ENCODE measurements at regions not wholly inside any gene's neighbourhood (a gene's known extent, or its start where the extent isn't known, plus 50 kb on each side); places are given as distances from the start of the nearest gene placed in this dataset.
"Not testable (repeated sequence)": the region's sequence is repeated elsewhere in the genome, so short reads cannot be mapped to it uniquely, and the experiment has no call there.

DNA sequence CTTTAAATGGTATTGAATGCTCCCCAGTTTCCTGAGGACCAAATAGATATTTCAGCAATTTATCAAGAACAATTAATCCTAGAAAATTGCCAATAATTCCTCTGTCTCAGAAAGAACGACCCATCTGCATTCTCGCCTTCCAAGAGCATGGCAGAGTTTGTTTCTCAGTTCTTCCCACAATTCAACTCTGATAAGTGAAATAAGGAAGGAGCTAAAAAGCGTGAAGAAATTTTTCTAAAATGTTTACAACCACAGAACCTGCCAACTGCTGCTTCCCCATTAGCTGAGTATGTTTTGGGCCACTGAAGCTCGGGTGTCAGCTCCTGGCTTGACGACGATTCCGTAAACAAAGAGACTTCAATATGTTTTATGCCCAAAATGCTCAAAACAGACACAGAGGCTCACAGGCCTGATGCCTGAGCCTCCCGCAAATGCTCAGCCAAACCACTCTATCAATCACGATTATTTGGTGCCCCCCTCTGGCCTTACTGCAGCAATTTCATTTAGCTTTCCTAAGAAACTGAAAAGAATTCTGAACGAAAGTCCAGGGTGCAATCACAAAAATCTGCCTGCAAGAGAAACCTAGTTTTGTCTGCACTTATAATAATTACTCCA is 259.2 kb upstream of the CCDC54 start:
- DNase-seq: peak; percentile 67

DNA sequence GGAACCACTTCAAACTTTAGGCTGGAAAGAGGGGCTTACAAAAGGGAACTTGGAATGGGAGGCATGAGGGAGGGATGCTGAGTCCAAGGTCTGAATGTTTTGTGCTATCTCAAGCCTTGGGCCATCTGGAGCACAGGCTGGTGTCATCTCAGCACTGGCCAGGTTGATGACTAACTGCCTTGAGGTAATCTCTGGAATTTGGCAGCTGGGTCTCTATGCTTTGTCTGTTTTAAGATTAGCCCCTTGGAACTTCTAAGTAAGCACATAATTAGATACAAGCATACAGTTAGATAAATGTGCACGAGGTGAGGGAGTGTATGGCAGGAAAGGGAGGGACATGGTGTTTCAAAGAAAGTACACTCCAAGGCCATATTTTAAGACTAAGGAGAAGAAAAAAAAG is 252.4 kb upstream of the CCDC54 start:
- no peak for DNase-seq

DNA sequence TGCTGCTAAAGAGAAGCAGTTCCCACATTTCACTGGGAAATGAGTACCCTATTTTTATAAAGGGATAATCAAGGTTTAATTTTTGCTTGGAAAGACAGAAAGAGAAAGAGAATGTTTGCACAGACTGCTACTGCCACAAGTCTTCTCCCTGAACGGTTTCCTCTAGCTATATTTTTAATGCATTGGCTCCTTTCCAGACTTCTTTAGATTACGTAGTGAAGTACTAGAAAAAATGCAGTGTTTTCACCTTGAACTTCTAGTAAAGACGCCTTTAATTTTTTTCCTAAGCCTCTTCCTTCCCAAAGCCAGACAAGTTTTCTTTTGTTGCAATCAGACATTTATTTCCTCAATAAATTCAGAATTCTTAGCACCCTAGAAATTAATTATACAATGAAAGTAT is 248.3 kb upstream of the CCDC54 start:
- peak; percentile 13 for DNase-seq

DNA sequence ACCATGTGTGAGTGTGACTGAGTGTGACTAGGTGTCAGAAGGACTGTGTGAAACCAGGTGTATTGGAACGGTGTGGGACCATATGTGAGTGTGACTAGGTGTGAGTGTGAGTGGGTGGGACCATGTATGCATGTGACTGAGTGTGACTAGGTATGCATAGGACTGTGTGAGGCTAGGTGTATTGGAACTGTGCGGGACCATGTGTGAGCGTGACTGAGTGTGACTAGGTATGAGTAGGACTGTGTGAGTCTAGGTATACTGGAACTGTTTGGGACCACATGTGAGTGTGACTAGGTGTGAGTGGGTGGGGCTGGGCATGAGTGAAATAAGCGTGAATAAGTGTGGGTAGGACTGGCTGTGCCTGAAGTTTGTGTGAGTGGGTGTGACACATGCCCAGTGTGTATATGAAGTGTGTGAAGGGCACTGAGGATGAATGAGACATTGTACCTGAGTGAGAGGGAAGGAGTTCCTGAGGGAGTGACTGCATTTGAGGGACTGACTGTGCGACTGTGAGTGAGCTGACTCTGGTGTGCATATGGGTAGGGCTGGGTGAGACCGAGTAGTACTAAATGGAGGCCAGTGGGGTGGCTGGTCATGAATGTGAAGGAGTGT is 247.0 kb upstream of the CCDC54 start:
- no peak for DNase-seq

DNA sequence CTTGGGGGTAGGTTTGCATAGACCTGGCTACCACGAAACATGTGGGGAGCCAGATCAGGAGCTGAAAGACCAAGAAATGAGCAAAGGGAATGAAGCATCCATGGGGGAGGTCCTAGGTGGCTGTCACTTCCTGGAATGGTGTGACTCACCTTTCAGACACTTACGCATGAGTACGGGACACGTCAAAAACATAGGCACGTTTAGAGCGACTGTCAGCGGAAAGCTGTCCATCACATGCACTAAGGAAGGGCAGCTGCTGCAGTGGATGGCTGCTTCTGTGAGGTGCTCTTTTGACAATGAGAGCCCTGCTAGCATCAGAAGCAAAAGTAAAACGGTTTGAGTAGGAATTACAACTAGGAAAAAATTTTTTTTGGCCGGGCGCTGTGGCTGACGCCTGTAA is 244.6 kb upstream of the CCDC54 start:
- DNase-seq: no peak

DNA sequence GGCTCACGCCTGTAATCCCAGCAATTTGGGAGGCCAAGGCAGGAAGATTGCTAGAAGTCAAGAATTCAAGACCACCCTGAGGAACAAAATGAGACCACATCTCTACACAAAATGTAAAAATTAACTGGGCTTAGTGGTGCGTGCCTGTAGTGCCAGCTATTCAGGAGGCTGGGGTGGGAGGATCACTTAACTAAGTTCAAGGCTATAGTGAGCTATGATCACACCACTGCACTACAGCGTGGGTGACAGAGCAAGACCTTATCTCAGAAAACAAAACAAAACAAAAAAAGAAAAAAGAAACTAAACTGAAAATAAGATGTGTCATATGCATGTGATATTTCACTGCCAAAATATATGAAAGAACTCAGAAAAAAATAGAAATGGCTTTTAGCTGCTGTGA is 243.3 kb upstream of the CCDC54 start:
- no peak for DNase-seq

DNA sequence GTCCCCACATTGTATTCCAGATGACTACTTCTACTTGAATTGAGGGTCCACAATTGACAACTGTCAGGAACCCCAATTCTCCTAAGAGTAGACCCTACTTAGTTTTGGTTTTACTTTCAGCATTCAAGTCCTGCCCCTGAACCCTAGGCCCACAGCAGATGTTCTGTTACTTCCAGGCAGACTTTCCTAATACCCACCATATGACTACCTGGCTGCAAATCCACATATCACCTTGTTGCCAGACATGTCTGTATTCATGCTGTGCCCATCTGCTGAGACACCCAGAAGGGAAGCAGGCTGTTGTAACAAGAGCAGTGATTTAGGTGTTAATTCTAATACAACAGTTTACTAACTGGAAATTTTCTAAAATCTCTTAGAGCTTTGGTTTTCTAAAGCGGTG is 235.1 kb upstream of the CCDC54 start:
- peak; percentile 76 for DNase-seq

DNA sequence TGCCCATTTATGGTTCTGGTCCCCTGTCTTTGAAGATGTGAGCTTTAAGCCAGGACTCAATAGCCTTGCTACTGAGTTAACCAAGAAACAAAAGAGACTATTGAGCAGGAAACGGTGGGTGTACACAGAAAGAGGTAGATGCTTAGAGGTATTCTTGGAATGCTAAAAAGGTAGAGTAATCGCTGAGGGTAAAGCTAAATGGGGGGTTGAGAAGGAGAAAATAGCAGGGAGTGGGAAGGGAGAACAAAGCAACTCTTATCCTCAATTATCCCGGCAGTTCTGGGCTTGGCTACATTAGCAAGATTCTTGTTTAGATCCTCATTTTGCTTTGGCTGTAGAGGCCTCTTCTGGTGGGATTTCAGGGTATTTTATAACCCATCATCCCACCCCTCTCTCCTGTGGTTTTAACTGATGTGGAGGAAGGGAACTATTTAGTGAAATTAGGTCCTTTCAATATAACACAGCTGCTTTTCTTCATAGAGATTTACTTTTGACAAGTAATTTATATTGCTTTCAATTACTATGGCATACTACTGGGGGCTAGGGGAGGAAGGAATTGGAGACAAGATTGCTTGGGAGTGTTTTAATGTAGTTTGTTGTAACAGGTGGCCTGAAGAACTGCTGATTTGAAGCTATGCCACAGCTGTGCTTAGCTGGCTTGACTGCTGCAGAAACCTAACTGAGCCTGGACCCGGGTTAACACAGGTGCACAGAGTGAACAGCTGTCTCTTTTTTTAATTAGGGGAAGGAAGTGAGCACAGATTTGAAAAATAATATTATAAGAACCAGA is 234.3 kb upstream of the CCDC54 start:
- peak; percentile 84 for DNase-seq

DNA sequence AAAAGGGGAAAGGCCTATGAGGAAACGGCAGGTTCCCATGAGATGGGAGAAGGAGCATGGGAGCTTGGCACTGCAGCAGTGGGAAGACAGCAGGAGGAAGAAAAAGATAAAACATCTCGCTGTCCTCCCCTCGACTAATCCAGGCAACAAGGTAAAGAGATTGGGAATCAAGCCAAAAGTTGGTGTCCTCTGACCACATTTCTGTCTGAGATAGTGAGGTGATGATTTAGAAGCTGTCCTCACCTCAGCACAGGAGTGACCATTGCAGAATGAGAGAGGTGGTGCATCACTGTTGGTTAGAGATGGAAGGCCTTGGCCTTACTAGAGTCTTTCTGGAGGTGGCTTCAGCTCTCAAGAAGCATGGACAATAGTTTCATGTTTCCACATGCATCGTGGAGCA is 226.6 kb upstream of the CCDC54 start:
- DNase-seq: no peak

DNA sequence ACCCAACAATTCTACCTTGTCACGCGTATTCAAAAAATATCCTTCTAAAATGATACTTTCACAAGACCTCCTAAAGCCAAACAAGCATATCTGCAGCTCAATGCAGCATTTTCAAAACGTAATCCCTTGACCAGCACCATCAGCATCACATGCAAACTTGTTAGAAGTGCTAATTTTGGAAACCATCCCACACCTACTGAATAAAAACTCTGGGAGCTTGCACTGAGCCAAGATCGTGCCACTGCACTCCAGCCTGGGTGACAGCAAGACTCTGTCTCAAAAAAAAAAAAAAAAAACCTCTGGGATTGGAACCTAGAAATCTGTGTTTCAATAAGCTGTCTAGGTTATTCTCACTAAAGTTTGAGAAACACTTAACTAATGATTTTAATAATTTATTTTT is 223.3 kb upstream of the CCDC54 start:
- no peak for DNase-seq

DNA sequence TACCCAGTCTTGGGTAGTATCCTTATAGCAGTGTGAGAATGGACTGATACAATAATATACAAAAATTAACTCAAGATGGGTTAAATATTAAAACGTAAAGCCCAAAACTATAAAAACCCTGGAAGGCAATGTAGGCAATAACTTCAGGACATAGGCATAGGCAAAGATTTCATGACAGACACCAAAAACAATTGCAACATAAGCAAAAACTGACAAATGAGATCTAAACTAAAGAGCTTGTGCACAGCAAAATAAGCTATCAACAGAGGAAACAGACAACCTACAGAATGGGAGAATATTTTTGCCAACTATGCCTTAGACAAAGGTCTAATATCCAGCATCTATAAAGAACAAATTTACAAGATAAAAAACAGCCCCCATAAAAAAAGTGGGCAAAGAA is 204.8 kb upstream of the CCDC54 start:
- DNase-seq: no peak

DNA sequence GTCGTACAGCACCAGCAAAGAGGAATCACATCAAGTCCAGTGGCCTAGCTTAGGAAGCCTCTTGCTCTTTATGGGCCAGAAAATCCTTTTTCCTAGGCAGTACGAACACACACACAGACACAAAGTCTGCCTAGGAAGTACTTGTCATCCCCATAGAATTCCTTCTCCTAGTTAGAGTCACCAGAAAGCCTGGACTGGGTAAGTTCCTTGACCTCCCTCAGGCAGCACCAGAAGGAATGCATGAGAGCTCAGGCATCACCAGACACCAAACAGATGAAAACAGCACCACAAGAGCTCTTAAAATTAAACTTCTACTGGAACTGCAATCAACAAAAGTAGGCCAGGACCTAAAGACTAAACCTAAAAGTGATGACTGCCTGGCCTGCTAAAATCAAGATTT is 192.9 kb upstream of the CCDC54 start:
- DNase-seq: no peak

DNA sequence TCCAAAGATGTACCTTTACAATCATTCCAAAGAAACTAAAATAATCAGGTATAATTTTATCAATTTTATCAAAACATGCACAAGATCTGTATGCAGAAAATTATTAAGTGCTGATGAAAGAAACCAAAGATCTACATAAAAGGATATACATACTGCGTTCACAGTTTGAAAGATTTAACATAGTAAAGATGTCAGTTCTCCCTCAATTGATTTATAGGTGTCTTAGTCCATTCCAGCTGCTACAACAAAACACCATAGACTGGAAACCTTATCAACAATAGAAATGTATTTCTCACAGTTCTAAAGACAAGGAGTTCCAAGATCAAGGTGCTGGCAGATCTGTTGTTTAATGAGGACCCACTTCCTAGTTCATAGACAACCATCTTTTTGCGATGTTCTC is 189.0 kb upstream of the CCDC54 start:
- no peak for DNase-seq

DNA sequence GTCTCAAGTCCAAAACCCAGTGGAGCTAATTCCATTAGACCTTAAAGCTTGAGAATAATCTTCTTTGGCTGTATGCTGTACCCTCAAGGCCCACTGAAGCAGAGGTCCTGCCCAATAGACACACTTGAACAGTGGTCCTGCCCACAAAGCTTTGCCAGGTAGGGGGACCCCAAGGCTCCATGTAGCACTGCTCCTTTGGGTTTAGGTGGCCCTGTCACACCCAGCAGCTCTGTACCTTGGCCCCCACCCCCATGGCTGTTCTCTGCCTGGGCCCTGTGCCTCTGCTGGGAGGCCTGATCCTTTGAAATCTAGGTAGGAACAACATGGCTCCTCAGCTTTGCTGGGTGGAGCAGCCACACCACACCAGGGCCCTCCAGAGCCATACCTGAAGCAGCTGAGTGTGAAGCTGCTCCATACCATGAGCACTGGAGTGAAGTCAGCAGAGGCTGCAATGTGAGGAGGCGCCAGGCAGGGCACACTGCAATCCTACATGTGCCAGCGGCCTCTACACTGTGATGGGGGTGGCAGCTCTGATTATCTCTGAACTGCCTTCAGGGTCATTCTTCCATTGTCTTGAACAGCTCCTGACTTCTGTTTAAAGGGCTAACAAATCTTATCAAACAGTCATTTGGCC is 188.0 kb upstream of the CCDC54 start:
- no peak for DNase-seq

DNA sequence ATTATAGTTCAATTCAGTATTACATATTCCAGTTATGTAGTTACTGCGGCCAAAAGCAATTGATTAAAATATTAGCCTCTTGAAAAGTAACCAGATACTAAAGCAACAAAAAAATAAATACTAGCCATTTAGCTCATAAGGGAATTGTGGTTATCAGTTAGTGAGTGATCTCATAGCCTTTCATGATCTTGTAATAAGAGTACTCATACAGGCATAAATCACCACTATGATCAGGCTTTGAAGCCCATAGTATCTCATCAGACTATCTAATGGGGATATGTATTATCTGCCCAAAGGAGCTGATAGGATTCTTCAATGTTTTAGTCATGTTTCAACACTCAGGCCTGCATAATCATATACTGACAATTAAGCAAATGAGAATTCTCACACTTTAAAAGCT is 184.1 kb upstream of the CCDC54 start:
- DNase-seq: no peak

DNA sequence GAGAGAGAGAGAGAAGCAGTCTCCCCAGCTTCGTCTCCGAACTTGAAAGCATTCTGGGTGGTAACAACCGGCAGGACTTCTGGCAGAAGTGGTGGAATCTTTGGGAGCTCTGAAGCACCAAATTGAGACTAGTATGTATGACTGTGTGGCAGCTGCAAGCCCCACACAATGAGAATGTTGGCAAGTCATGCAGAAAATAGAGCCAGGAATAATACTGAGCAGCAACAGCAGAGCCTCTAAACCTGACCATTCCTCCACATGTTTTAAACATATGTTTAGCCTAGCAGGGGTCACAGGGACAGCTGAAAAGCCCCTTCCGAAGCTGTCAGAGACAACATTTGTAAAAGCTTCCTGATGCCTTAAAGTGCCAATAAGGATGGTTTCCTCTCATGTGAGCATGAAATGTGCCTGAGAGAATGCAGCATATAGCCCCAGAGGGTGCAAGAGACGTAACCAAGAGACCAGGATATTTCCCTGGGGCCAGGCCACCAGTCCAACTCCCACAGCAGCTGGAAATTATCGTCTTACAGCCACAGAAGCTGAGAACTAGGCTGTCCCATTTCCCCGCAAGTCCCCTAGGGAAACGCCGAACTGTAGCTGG is 178.6 kb upstream of the CCDC54 start:
- peak; percentile 2 for DNase-seq

DNA sequence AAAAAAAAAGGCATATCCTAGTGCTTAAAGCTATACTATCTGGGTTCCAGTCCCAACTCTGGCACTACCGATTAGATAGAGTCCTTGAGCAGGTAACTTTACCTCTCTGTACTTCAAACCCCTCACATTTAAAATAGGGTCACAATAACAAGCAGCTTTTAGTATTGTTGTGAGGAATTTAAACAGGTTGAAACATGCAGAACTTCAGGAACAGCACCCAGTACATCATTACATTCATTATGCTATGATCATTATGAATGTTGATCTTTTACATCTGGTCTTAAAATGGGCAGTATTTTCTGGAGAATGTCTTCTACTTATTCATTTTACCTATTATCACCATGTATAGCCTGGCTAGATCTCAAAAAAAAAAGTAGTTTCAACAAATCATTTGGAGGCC is 176.1 kb upstream of the CCDC54 start:
- DNase-seq: no peak

DNA sequence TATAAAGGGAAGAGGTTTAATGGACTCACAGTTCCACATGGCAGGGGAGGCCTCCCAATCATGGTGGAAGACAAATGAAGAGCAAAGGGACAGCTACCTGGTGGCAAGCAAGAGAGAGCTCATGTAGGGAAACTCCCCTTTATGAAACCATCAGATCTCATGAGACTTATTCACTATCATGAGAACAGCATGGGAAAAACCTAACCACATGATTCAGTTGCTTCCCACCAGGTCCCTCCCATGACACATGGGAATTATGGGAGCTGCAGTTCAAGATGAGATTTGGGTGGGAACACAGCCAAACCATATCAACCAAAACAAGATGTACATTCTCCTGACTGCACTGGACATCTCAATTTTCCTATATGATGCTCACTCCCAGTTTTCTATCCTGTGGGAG is 174.4 kb upstream of the CCDC54 start:
- DNase-seq: not testable (repeated sequence)

DNA sequence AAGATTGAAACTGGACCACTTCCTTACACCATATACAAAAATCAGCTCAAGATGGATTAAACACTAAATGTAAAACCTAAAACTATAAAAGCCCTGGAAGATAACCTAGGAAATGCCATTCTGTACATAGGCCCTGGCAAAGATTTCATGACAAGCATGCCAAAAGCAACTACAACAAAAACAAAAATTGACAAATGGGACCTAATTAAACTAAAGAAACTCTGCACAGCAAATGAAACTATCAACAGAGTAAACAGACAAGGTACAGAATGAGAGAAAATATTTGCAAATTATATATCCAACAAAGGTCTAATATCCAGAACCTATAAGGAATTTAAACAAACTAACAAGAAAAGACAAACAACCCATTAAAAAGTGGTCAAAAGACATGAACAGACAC is 173.1 kb upstream of the CCDC54 start:
- no peak for DNase-seq

DNA sequence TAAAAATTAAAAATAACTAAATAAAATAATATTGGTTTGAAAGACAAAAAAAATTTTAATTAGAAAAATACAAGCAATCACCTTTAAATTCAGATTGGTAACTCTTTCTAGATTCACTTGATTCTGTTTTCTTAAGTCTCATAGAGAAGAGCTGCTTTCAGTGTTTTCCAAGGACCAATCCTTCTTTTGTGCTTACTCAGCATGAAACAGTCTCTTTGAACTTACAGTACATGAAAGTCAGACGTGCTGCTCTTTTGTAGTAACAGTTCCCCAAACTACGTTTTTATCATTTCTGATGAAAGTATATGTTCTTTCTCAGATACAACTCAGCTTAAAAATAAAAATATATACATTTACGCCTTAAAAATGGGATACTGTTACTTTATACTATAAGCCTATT is 171.9 kb upstream of the CCDC54 start:
- no peak for DNase-seq

DNA sequence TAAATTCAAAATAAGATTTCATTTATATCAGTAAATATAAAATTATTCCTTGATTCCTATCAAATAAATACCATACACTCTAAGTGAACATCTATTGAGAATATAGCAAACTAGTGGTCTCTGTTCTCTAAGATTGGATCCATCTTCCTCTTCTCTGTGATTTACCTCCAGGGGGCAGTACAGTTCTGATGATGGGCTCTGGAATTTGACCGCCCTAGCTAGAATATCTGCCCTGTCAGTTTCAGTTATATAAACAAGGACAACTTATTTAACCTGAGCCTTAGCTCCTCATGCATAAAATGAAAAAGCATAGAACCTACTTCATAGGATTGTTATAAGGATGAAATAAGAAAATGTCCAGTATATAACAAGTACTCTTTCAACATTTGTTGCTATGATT is 171.1 kb upstream of the CCDC54 start:
- peak; percentile 46 for DNase-seq

DNA sequence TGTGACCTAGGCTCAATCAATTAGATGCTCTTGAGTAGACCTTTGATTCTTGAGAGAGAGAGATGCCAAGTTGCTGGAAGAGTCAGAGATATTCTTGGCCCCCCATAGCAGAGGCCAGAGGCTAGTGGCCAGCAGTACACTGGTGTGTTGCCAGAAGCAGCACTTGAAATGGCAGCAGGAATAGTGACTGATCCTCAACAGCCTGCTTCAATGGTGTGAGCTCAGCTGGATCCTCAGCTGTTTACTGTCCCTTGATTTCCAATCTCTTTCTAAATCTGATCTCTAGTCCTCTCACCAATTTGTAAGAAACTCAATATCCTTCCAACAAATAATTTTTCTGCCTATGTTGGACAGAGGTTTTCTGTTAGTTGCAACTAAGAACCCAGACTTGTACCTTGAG is 170.3 kb upstream of the CCDC54 start:
- no peak for DNase-seq

DNA sequence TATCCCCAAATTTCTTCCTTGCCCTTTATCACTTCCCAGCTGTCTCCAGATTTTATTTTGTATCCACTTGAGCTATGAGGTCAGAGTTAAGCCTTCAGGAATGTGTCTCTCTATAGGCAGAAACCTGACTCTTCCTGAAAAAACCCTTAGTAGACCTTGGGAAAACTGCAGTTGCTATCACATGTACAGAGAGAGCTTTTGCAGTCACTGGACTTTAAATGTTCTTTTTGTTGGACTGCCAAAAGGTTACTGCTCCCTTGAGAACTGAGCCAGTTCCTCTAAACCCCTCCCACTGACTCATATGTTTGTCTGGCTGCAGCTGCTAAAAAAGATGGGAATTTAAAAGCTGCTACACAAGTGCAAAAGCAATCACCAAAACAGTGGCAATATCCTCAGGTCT is 169.1 kb upstream of the CCDC54 start:
- peak; percentile 70 for DNase-seq

DNA sequence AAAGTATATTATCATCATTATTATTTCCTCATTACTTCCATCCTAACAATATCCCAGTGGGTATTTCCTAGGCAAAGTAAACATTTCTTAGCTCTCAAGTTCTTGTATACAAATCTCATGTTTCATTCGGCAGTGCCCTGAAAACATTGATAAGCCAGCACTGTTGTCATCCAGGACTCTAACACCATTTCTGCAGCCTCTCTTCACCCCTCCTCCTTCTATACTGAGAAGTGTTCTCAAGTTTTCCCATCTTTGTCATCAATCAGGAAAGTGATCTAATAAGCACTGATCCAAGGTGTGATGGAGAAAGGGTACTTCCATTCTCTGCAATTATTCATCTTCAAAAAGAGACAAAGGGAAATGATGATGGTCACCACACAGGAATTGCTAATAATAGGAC is 168.4 kb upstream of the CCDC54 start:
- DNase-seq: no peak

Measured in NCI-H69 (cell line).